ENCODE measurements at regions not wholly inside any gene's neighbourhood (a gene's known extent, or its start where the extent isn't known, plus 50 kb on each side); places are given as distances from the start of the nearest gene placed in this dataset.
"Not testable (repeated sequence)": the region's sequence is repeated elsewhere in the genome, so short reads cannot be mapped to it uniquely, and the experiment has no call there.

- Mint-ChIP-seq H3K4me3 (no peak overlapping the region), H3K4me1 (no peaks in the 10 kb centered on the region), H3K27me3 (ENCODE audit: low read depth in 2 of 2) (peaks cover 5 to 26% of the 10 kb centered on the region in 2 donors), H3K36me3 (no peaks in the 10 kb centered on the region), H3K9me3 (no peaks in the 10 kb centered on the region), H3K27ac (no peak overlapping the region)
- Histone ChIP-seq H3K4me3 (ENCODE audit: low read length) (no peak overlapping the region), H3K9me3 (ENCODE audit: control insufficient read depth, insufficient read depth, low read length) (no peaks in the 10 kb centered on the region), H3K27ac (ENCODE audit: low read length) (no peak overlapping the region), H3K27me3 (ENCODE audit: control insufficient read depth, insufficient read depth, low read length) (no peaks in the 10 kb centered on the region), H3K36me3 (ENCODE audit: control insufficient read depth, insufficient read depth, low read length) (no peaks in the 10 kb centered on the region), H3K4me1 (ENCODE audit: control insufficient read depth, insufficient read depth, low read length) (no peaks in the 10 kb centered on the region)
- ATAC-seq (no peak), DNase-seq (no peak)
- intact Hi-C loops (cut with micrococcal nuclease) = no loop called here
- 89% methylated on average over 5 of the region's 8 CpGs for WGBS (ENCODE audit: insufficient coverage)
- TF ChIP-seq CTCF (IDR thresholded peaks at IDR 0.05) = no peak
Observed at GRCh38 chr15:69568173-69569009, 115.8 kb downstream of the RPLP1 start.

- H3K36me3 ChIP-seq (ENCODE audit: control insufficient read depth, insufficient read depth, low read length) = no peaks in the 10 kb centered on the region
- no peak overlapping the region for H3K4me3 ChIP-seq (ENCODE audit: low read length)
- H3K27me3 Mint-ChIP-seq (ENCODE audit: low read depth in 2 of 2) = peaks cover 7 to 40% of the 10 kb centered on the region in 2 donors
- H3K27me3 ChIP-seq (ENCODE audit: control insufficient read depth, insufficient read depth, low read length) = no peaks in the 10 kb centered on the region
- intact Hi-C loops (cut with micrococcal nuclease) = loop anchor here (10.0 kb wide), 1 partner anchor 1154 kb away; no protein-coding TSS in a partner anchor
- H3K9me3 Mint-ChIP-seq = no peaks in the 10 kb centered on the region
- 71% methylated on average over 4 of the region's 5 CpGs for WGBS (ENCODE audit: insufficient coverage)
- no peak overlapping the region for H3K4me3 Mint-ChIP-seq
- H3K4me1 Mint-ChIP-seq = peaks cover 0 to 12% of the 10 kb centered on the region in 2 donors
- no peaks in the 10 kb centered on the region for H3K36me3 Mint-ChIP-seq
- H3K27ac ChIP-seq (ENCODE audit: low read length) = no peak overlapping the region
- H3K9me3 ChIP-seq (ENCODE audit: control insufficient read depth, insufficient read depth, low read length) = no peaks in the 10 kb centered on the region
- TF ChIP-seq CTCF (IDR thresholded peaks at IDR 0.05) = no peak
- no peaks in the 10 kb centered on the region for H3K4me1 ChIP-seq (ENCODE audit: control insufficient read depth, insufficient read depth, low read length)
- ATAC-seq (no peak), DNase-seq (no peak)
- H3K27ac Mint-ChIP-seq = no peak overlapping the region
Observed at GRCh38 chr15:69570454-69570853, 117.8 kb downstream of the RPLP1 start.

GRCh38 chr15:69570997-69571396, 118.4 kb downstream of the RPLP1 start:
- no peaks in the 10 kb centered on the region for H3K9me3 ChIP-seq (ENCODE audit: control insufficient read depth, insufficient read depth, low read length)
- no peaks in the 10 kb centered on the region for H3K36me3 ChIP-seq (ENCODE audit: control insufficient read depth, insufficient read depth, low read length)
- WGBS (ENCODE audit: insufficient coverage) = 91% methylated on average over 5 of the region's 5 CpGs
- H3K4me1 ChIP-seq (ENCODE audit: control insufficient read depth, insufficient read depth, low read length) = peaks cover 4% of the 10 kb centered on the region
- Mint-ChIP-seq H3K9me3 (no peaks in the 10 kb centered on the region), H3K27me3 (ENCODE audit: low read depth in 2 of 2) (peaks cover 10 to 39% of the 10 kb centered on the region in 2 donors), H3K4me3 (no peak overlapping the region), H3K36me3 (no peaks in the 10 kb centered on the region), H3K27ac (no peak overlapping the region), H3K4me1 (peaks cover 4 to 12% of the 10 kb centered on the region in 2 donors)
- DNase-seq = no peak
- no peak overlapping the region for H3K4me3 ChIP-seq (ENCODE audit: low read length)
- no peaks in the 10 kb centered on the region for H3K27me3 ChIP-seq (ENCODE audit: control insufficient read depth, insufficient read depth, low read length)
- intact Hi-C loops (cut with micrococcal nuclease) = loop anchor here (10.0 kb wide), 1 partner anchor 1154 kb away; no protein-coding TSS in a partner anchor
- no peak overlapping the region for H3K27ac ChIP-seq (ENCODE audit: low read length)
- TF ChIP-seq CTCF (IDR thresholded peaks at IDR 0.05) = no peak
- ATAC-seq = no peak

GRCh38 chr15:69573278-69573677, 120.7 kb downstream of the RPLP1 start:
- not testable (repeated sequence) for H3K36me3 ChIP-seq (ENCODE audit: control insufficient read depth, insufficient read depth, low read length); H3K27ac Mint-ChIP-seq; H3K4me3 Mint-ChIP-seq; H3K27ac ChIP-seq (ENCODE audit: low read length); H3K9me3 Mint-ChIP-seq; ATAC-seq; H3K36me3 Mint-ChIP-seq; H3K4me3 ChIP-seq (ENCODE audit: low read length); H3K27me3 ChIP-seq (ENCODE audit: control insufficient read depth, insufficient read depth, low read length); H3K9me3 ChIP-seq (ENCODE audit: control insufficient read depth, insufficient read depth, low read length); DNase-seq
- H3K27me3 Mint-ChIP-seq (ENCODE audit: low read depth in 2 of 2) = peaks cover 25 to 39% of the 10 kb centered on the region in 2 donors
- peaks cover 9 to 12% of the 10 kb centered on the region in 2 donors for H3K4me1 Mint-ChIP-seq
- H3K4me1 ChIP-seq (ENCODE audit: control insufficient read depth, insufficient read depth, low read length) = peaks cover 15% of the 10 kb centered on the region
- 96% methylated on average over 2 of the region's 2 CpGs for WGBS (ENCODE audit: insufficient coverage)
- intact Hi-C loops (cut with micrococcal nuclease) = loop anchor here (10.0 kb wide), 1 partner anchor 1152 kb away; no protein-coding TSS in a partner anchor
